ENCODE measurements at regions not wholly inside any gene's neighbourhood (a gene's known extent, or its start where the extent isn't known, plus 50 kb on each side); places are given as distances from the start of the nearest gene placed in this dataset.

DNA sequence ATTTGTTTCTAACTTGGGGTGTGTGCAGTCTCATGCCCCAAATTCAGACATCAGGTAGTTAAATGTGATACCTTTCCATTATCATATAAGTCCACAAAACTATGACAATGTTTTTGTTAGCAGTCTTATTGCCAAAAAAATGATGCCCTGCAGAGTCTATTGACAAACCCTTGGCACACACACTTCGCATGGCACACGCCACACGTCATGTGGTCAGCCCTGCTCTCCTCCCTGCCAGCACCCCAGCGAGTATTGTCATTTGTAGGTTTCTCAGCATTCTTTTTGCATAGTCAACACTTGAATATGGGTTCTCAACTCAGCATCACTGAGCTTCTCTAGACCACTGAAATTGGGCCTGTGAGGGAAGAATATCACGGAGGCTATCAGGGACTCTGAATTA is 356.0 kb downstream of the INHBA start:
- DNase-seq (ENCODE audit: low spot score): no peak

DNA sequence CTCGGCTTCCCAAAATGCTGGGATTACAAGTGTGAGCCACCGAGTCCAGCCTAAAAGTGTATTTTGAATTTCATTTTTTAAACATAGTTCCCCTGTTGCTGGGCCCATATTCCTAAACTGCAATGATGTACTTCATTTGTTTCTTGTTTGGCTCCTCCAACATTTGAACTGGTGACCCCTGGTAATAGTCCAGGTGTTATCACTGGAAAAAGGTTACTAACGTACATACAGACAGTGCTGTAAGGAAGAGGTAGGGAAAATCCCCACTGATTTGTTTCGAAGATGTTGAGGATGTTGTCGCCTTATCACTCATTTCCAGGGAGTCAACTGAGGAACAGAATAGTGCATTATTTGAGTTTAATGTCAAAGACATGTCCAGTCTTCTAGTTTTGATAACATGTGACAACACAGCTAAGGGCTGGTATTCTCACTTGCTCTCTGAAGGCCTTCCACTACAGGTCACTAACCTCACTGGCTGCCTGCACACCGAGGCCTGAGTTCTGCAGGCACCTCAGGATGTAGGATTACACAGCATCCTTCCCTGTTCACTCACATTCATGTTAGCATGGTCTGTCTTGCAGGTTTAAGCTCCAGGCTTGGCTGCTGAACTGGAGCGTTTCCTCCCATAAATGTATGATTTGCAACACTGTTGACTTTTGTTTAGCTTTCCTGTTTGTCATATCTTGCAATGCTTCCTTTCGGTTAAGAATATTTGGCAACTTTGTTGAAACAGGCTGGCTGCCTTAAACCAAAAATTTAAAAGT is 362.8 kb downstream of the INHBA start:
- DNase-seq (ENCODE audit: low spot score): peak; percentile 11

DNA sequence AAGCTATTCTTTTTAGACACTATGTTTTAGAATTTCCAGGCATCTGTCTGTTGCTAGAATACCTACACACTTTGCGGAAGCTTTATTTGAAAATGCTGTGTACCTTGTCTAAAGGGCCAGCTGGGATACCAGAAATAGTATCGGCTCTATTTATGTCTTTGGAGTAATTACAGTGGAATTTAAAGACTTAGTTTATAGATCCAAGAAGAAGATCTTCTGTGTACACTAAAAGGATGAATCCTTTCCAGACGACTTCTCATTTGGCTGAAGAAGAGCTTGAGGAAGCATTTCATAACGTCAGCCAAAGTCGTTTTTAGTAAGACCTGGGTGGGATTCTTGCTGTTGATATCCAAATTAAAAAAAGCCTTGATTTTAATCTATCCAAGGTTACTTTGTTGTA is 365.9 kb downstream of the INHBA start:
- DNase-seq (ENCODE audit: low spot score): no peak

DNA sequence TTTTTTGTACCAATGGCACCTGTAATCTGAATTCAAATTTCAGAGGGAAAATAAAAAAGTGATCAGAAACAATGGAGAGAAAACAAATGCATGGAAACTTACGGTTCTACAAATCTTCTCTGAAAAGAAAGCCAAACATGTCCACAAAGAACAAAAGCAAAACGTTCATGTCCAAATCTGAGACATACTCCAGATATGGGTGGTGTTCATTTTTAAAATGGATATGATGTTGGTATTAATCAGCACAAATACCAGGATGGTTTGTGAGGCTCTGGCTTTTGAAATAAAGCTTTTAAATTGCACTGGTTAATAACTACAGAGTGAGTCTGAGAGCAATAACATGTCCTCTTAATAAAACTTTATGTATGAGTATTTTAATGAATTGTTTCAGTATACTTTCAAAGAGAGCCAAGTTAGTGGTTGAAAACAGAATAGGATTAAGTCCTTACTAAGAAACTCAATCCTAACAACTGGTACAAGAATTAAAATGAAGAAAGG is 366.4 kb downstream of the INHBA start:
- no peak for DNase-seq (ENCODE audit: low spot score)

DNA sequence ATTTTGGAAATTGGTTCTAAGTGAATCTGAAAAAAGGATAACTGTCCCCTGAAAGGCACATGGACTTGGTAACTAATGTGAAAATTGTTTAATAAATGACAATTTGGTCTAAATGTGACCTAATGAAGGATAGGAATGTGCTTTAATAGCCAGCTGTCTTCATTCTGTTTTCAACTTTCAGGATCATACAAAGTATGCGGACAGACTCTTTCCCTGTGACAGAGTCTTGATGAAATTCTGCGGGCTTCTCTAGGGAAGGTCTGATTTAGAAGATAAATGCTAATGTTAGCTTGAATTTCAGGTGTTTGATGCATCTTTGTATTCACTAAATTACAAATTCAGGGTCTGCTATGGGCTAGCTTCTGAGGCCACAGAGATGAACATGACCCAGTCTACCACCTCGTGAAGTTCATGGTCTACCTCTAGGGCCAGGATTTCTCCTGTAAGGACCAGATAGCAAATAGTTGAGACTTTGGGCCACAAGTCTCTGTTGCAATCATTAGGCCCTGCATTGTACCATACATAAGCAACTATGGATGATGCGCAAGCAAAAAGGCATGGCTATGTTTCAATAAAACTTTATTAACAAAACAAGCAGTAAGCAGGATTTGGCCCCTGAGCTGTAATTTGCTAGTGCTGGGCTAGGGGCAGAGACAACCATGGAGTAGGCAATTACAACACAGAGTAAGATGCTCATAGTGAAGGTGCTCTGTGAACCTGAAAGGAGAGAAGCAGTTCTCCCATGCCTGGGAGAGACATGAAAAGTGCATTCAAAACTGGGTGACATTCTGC is 368.6 kb downstream of the INHBA start:
- no peak for DNase-seq (ENCODE audit: low spot score)

DNA sequence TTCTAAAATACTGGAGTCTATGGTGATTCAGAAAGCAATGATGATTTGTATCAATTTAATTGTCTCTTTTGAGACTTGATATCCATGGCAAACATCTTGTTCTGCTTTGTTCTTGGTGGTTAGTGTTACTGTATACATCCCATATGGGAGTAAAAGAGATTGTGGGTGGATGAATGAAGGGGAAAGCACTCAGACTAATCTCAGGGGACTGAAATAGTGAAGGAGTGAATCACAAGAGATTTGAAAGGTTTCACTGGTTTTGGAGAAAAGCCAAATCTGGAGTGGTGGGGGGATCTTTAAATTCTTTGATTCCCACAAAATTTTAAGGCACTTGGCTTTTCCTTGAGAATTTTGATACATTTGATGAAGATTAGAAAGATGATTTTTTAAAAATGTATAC is 369.4 kb downstream of the INHBA start:
- DNase-seq (ENCODE audit: low spot score): no peak

DNA sequence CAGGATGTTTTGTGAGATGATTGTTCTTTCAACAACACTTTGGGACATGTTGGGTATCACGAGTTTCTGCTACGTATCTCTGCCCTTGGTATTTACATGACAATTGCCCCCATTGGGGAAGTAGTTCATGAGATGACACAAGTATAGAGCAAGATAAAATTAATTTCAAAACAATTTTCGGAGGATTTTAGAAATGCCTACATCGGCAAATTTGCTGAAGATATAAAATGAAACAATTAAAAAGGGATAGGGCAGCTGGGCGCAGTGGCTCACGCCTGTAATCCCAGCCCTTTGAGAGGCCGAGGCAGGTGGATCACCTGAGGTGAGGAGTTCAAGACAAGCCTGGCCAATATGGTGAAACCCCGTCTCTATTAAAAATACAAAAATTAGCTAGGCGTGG is 371.7 kb downstream of the INHBA start:
- no peak for DNase-seq (ENCODE audit: low spot score)

DNA sequence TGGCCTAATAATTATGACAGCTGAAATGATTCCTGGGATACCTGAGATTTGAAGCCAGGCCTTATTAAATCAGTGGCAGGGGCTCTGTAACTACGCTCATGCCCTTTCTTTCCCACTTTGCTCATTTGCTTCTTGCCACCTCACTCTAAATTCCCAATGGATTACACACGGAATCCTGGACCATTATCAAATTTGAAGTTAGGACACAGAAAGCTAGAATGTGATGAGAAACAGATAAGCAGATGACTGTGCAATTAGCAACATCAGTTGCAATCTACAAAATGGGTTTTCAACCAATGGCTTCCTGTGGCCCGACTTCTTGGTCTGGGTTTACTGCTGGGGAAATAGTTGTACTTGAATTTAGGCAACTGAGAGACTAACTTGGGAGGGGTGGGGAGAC is 374.3 kb downstream of the INHBA start:
- no peak for DNase-seq (ENCODE audit: low spot score)

DNA sequence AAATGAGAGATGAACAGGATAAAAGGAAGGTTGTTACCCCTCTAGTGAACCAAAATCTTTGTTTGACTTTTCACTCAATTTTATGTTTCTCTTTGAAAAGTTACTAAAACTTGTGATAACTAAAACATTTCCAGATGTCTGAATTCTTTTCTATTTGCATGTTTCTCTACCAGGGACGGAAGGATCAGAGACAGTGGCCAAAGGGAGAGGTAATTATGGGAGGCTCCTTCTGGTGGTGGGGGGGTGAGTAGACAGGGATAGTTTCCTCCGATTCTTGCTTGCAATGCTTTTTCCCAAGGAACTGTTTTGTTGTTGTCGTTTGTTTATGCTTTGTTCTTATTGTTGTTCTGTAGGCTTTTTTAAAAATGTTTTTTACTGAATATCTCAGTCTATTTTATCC is 374.8 kb downstream of the INHBA start:
- DNase-seq (ENCODE audit: low spot score): no peak

DNA sequence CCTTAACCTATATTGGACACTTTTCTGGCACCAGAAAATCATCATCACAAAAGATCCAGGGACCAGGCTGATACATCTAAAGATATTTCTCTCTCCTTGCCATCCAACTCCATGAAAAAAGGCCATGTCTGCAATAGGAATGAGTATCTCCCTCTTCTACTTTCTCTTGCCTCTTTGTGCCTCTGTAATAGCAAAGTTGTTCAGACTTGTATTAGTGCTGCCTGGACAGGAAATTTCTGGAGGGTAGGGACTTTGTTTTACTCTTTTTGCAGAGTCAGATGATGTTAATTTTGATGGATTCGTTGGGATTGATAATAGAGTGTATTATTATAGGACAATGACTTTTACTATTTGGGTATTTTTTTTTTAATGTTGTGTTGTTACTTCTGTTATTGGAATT is 376.3 kb downstream of the INHBA start:
- DNase-seq (ENCODE audit: low spot score): no peak

DNA sequence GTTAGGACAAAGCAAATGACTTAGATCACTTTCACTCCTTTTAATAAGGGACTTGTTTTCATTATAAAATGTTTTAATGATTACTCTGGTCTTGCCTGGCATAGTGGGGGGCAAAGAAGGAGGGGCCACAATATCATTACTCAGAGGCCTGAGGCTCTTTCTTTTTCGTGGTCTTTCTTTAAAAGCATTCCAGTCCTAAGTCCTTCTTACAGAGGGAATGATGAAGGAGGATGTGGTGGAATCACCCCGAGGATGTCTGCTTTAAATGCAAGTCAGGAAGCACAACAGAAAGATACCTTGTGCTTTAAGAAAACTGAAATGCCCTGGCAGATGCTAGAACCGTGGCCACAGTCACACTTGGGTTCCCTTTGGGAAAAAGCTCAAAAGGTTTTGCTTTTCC is 379.1 kb downstream of the INHBA start:
- no peak for DNase-seq (ENCODE audit: low spot score)

DNA sequence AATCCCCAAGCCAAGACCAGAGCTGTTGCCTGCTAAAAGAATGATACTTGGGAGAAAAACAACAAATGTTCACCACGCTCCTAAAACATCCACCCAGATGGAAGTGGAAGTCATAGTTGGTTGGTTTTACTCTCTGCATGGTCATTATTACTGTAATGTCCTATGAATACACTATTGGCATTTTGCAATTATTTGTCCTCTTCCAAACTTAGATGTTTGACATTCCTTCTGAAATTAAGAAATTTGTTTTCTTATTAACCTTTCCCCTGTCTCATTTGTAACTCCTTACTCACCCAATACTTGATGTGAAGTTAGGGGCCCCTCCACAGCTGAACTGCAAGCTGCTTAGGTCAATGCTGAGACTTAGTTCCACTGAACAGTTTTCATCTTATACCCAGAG is 383.3 kb downstream of the INHBA start:
- no peak for DNase-seq (ENCODE audit: low spot score)

DNA sequence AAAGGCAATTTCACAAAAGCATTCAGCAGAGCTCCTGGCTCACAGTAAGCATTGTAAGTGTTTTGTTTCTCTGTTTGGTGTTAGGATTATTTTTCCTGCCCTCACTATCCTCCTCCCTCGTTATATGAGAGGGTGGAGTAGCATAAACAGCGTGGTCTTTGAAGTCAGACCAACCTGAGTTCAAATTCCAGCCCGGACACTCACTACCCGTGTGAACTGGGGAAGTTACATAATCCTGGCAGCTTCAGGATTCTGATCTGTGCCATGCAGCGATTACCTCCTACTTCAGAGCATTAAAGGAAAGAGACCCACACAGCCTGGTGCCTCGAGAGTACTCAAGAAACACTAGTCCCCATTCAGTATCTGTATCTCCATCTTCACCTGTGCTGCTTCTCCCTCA is 386.5 kb downstream of the INHBA start:
- DNase-seq (ENCODE audit: low spot score): peak; percentile 27

DNA sequence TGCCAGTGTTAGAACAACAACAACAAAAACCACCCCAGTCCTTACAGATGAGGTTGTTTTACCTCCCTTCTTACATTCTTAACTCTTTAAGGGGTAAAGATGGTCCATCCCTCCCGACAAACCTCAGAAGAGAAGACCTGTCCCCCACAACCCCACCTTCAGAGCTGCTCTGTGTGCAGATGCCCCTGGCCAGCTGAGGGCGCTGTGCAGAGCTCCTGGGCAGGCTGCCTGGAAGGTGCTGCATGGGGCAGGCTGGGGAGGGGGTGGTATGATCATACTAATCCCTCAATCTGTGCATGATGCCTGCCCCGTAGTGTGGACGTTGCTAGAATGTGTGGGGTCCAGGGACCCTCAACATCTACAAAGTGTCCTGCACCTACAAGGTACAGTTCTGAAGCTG is 387.1 kb downstream of the INHBA start:
- DNase-seq (ENCODE audit: low spot score): peak; percentile 47

DNA sequence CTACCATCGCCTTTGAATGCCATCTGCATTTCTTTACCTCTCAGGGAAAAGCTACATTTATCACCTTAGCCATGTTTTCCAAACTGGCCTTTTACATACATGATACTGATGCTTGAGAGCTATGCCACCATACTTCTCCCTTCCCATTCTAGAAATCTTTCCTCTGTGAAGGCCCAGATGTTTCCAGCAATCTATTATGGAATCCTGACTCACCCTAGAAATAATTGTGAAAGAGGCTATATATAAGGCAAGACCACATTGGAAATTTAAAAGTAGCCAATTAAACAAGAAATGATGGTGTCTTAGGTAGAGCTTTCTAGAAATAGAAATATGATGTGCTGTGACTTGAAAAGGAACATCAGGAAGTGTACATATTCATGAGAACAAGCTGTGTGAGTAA is 389.7 kb downstream of the INHBA start:
- DNase-seq (ENCODE audit: low spot score): no peak

DNA sequence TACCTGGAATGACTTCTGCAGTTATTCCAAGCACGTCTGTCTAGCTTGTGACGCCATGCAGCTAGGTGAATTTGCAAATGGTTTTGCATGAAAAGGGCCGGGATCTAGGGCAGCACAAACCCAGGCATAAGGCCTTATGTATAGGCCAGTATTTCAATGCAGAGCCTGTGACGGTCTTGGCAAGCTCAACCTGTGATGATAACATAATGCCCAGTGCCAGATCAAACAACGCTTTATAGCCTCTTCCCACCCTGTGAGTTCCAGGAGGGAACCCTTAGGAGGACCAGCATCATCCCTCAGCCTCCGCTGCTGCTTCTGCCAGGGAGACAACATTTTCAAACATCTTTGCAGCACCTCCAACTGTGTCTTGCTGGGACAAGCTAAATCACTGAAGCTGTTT is 390.7 kb downstream of the INHBA start:
- no peak for DNase-seq (ENCODE audit: low spot score)

DNA sequence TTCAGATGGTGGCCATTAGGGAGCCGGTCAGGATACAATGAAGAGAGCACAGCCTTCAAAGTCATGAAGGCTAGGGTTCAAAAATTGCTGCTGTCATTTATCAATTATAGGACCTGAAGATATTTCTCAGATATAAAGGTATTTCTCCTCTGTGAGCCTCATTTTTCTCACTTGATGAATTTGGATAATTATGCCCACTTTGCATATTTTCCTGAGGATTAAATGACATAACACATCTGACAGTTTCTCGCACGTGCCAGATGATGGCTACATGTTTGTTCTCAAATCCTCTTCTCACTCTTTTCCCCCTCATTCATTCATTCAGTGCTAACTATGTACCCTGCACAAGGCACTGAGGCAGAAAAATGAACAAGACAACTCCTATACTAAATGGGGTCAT is 391.6 kb downstream of the INHBA start:
- DNase-seq (ENCODE audit: low spot score): no peak

DNA sequence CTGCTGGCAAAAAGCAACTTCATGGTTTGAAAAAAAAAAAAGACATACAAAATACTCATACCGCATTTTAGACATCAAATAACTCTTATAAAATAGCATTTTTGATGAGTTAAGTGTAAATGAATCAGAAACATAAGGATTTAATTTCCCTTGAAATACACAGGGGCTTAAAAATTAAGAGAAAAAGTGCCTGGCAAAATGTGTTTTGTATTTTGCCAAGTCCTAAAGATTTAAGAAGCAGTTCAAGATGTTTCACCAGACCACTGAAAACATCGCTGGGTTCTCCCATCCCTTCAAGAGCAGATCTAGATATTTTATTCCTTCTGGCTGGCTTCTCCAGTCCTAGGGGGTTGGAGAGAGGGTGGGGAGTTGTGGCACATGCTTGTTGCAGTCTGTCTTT is 396.4 kb downstream of the INHBA start:
- no peak for DNase-seq (ENCODE audit: low spot score)

DNA sequence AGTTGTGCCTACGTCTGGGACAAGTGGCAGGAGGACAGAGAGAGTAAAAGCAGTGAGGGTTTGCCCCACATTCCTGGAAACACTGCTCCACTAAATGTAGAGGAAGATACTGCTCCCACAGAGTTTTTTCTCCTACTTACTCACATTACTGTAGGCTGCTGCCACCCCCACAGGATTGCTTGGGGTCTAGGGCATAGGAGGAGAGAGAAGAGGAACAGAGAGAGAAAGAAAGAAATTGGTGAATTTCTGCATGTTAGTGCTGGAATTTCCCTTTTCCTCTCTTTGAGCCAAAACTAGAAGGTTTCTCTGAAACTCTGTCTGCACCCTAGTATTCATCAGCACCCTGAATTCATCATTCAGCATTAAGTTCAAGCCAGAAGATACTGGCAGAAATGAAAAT is 397.9 kb downstream of the INHBA start:
- DNase-seq (ENCODE audit: low spot score): no peak

DNA sequence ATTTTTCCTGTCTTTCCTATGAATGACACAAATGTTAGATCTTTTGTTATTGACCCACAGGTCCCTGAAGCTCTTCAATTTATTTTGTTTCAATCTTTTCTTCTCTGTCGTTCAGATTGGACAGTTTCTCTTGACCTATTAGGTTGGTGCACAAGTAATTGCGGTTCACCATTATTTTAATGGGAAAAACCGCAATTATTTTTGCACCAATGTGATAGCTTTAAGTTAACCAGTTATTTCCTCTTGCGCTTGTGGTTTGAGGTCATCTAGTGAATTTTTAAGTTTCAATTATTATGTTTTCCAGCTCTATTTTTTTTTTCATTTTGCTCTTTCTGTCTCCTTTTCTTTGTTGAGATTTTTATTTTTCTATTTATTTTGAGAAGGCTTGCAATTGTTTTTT is 399.2 kb downstream of the INHBA start:
- DNase-seq (ENCODE audit: low spot score): no peak

DNA sequence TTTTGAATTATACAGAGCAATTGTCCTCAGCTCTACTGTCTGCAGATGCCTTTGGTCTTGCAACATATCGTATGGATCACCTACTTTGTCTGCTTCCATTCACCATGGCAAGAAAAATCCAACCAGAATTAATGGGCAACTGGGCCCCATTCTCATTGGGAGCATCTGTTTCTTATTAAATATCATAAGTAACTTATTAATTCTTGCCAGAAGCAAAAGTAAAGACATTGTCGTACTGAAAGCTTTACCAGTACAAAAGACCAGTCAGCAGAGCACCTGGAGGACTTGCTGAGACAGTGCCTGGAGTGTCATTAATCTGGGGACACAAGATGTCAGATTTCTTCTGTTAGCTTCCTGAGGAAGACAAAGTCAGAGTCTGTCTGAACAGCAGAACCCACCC is 404.5 kb downstream of the INHBA start:
- DNase-seq (ENCODE audit: low spot score): no peak

DNA sequence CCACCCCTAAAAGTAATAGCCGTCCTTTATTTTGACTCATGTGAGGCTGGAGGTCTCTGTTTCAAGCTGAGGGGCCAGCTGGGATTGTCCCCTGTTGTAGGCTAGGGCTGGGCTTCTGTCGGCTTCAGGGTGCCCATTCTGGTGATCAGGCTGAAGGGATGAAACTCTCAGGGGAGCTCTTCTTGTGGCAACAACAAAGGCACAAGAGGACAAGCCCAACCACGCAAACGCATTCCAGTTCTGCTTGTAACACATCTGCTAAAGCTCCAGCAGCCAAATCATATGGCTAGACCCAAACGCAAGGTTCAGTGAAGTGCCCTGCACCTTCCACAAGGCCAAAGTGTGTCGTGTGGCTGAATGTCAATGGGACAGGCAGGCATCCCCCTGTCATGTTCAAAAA is 405.7 kb downstream of the INHBA start:
- DNase-seq (ENCODE audit: low spot score): no peak

DNA sequence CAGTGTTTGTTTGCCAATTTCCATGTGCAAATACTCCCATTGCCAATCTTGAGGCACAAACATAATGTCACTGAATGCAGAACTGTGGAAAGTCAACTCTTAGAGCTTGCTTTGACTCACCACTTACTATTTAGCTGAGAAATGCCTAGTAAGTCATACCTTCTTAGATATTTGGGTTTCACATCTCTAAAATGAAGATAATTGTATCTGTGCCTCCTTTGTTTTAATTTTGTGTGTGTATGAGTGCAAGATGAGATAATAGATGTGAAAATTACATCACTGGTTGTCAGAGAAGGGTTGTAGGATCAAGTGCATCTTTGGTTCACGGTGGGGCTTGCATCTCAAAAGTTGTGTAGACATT is 407.5 kb downstream of the INHBA start:
- no peak for DNase-seq (ENCODE audit: low spot score)
